OCI-LY1 (cell line): ENCODE measurements at regions not wholly inside any gene's neighbourhood (a gene's known extent, or its start where the extent isn't known, plus 50 kb on each side); places are given as distances from the start of the nearest gene placed in this dataset.

ENCODE experiments used
- H2AFZ ChIP-seq: fragments of 200-600 bp; sonication (generic), shearing (Covaris generic); 2 replicates; pipeline ENCODE4 v1.6.0; 2014; ENCODE audit warnings: antibody characterized with exemption, mild to moderate bottlenecking, low read length
- H3F3A ChIP-seq: fragments of 200-600 bp; sonication (generic), shearing (Covaris generic); 2 replicates; pipeline ENCODE4 v1.6.0; 2014; ENCODE audit warnings: mild to moderate bottlenecking, antibody characterized with exemption, low read length, moderate library complexity; ENCODE audit not compliant: insufficient read depth
- H3K27ac ChIP-seq: fragments of 200-600 bp; sonication (generic); 2 replicates; pipeline ENCODE4 v1.5.1; 2014; ENCODE audit warnings: low read length, mixed run types, mild to moderate bottlenecking, low read depth; ENCODE audit not compliant: poor library complexity, severe bottlenecking
- H3K27me3 ChIP-seq: fragments of 200-600 bp; sonication (generic); 2 replicates; pipeline ENCODE4 v1.6.0; 2014; ENCODE audit warnings: antibody characterized with exemption, mild to moderate bottlenecking, low read length, moderate library complexity; ENCODE audit not compliant: insufficient read depth
- H3K36me3 ChIP-seq: fragments of 200-600 bp; sonication (generic); 2 replicates; pipeline ENCODE4 v1.6.1; 2014; ENCODE audit warnings: mild to moderate bottlenecking, antibody characterized with exemption, low read length, moderate library complexity, mixed read lengths; ENCODE audit not compliant: insufficient read depth
- H3K4me1 ChIP-seq: fragments of 200-600 bp; sonication (generic); 2 replicates; pipeline ENCODE4 v1.5.1; 2014; ENCODE audit warnings: mild to moderate bottlenecking, low read length, moderate library complexity; ENCODE audit not compliant: insufficient read depth, severe bottlenecking
- H3K4me2 ChIP-seq: fragments of 200-600 bp; sonication (generic), shearing (Covaris generic); 2 replicates; pipeline ENCODE4 v1.6.1; 2014; ENCODE audit warnings: low read length
- H3K4me3 ChIP-seq: fragments of 200-600 bp; sonication (generic); 2 replicates; pipeline ENCODE4 v1.5.1; 2014; ENCODE audit warnings: low read length, low read depth, mild to moderate bottlenecking, mixed read lengths; ENCODE audit not compliant: poor library complexity, severe bottlenecking
- H3K79me2 ChIP-seq: fragments of 200-600 bp; shearing (Covaris generic); 2 replicates; pipeline ENCODE4 v1.6.1; 2016; ENCODE audit warnings: mixed run types, low read length, mixed read lengths; ENCODE audit not compliant: insufficient read depth
- H3K9ac ChIP-seq: fragments of 200-600 bp; sonication (generic), shearing (Covaris generic); 2 replicates; pipeline ENCODE4 v1.6.1; 2014; ENCODE audit warnings: mild to moderate bottlenecking, low read length, mixed read lengths
- H3K9me2 ChIP-seq: fragments of 200-600 bp; sonication (generic), shearing (Covaris generic); 2 replicates; pipeline ENCODE4 v1.6.1; 2014; ENCODE audit warnings: low read depth, mild to moderate bottlenecking, low read length, mixed read lengths
- H3K9me3 ChIP-seq: fragments of 200-600 bp; shearing (Covaris generic); 2 replicates; pipeline ENCODE4 v1.6.1; 2014; ENCODE audit warnings: low read length, mixed read lengths
- H4K20me1 ChIP-seq: fragments of 200-600 bp; sonication (generic), shearing (Covaris generic); 2 replicates; pipeline ENCODE4 v1.6.0; 2016; ENCODE audit warnings: mild to moderate bottlenecking, low read length; ENCODE audit not compliant: insufficient read depth
- EZH2 ChIP-seq: fragments of 200-600 bp; sonication (generic), shearing (Covaris generic); IDR thresholded peaks from 2 replicates; pipeline ENCODE4 v1.8.0; 2017; ENCODE audit warnings: borderline replicate concordance, mixed run types, mild to moderate bottlenecking, antibody characterized with exemption, low read length, moderate library complexity, mixed read lengths
- TF ChIP-seq, protein P1 (sequence below): fragments of 200-600 bp; sonication (generic), shearing (Covaris generic); IDR thresholded peaks from 2 replicates; pipeline ENCODE4 v1.5.1; 2017; ENCODE audit warnings: mild to moderate bottlenecking, antibody characterized with exemption, low read length, moderate library complexity, mixed read lengths

DNA sequence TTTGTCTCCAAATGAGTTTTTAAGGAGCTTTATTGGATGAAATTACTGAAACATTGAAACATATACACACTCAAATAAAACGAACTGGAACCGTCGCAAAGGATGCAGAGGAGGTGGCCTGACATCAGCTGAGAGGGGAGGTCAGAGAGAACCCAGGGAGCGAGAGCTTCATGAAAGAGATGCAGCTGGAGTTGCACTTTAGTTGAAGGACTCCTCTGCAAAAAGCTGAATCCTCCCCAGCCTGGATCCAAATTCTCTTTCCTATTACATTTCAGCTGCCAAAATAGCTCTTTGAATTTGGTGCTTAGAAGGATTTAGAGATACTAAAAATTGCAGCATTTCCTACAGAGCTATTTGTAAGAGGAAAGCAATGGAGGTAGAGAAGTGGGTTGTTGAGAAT is 140.0 kb upstream of the DPP6 start:
- Histone ChIP-seq H2AFZ (no peak overlapping the region), H3K9ac (no peak overlapping the region), H4K20me1 (no peaks in the 10 kb centered on the region), H3K27me3 (no peaks in the 10 kb centered on the region), H3K4me2 (no peak overlapping the region), H3K4me1 (no peaks in the 10 kb centered on the region), H3K9me2 (no peaks in the 10 kb centered on the region), H3K36me3 (no peaks in the 10 kb centered on the region), H3K79me2 (no peaks in the 10 kb centered on the region), H3K4me3 (no peak overlapping the region), H3K27ac (no peak overlapping the region), H3K9me3 (no peaks in the 10 kb centered on the region), H3F3A (no peaks in the 10 kb centered on the region)
- no peak for TF ChIP-seq EZH2
- TF ChIP-seq, protein P1, sequence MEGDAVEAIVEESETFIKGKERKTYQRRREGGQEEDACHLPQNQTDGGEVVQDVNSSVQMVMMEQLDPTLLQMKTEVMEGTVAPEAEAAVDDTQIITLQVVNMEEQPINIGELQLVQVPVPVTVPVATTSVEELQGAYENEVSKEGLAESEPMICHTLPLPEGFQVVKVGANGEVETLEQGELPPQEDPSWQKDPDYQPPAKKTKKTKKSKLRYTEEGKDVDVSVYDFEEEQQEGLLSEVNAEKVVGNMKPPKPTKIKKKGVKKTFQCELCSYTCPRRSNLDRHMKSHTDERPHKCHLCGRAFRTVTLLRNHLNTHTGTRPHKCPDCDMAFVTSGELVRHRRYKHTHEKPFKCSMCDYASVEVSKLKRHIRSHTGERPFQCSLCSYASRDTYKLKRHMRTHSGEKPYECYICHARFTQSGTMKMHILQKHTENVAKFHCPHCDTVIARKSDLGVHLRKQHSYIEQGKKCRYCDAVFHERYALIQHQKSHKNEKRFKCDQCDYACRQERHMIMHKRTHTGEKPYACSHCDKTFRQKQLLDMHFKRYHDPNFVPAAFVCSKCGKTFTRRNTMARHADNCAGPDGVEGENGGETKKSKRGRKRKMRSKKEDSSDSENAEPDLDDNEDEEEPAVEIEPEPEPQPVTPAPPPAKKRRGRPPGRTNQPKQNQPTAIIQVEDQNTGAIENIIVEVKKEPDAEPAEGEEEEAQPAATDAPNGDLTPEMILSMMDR: no peak

GRCh38 chr7:153920126-153920525 is 132.1 kb upstream of the DPP6 start:
- H3K4me3 ChIP-seq: no peak overlapping the region
- H3F3A ChIP-seq: no peaks in the 10 kb centered on the region
- no peaks in the 10 kb centered on the region for H3K79me2 ChIP-seq
- H3K4me2 ChIP-seq: no peak overlapping the region
- H3K36me3 ChIP-seq: no peaks in the 10 kb centered on the region
- no peaks in the 10 kb centered on the region for H3K4me1 ChIP-seq
- H3K27ac ChIP-seq: no peak overlapping the region
- no peaks in the 10 kb centered on the region for H3K27me3 ChIP-seq
- H3K9me2 ChIP-seq: no peaks in the 10 kb centered on the region
- no peaks in the 10 kb centered on the region for H3K9me3 ChIP-seq
- H2AFZ ChIP-seq: no peak overlapping the region
- no peak overlapping the region for H3K9ac ChIP-seq
- no peak for TF ChIP-seq EZH2
- TF ChIP-seq, protein P1: no peak
- no peaks in the 10 kb centered on the region for H4K20me1 ChIP-seq

DNA sequence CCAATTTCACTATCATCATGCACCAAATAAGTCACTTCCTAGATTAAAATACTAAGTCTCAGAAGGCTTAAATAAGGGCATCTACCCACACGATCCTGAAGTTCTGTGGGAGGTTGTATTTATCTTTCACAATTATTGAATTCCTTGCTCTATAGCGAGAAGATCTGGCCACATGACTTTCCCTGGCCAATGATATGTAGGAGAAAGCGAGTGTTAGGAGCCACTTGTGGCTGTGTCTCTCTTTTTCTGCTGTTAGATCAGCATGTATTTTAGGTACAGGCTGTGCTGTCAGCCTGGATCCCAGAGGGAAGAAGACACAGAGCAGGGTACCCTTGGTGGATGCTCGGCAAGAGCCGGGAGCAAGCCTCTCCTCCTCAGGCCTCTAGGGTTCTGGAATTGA is 131.3 kb upstream of the DPP6 start:
- Histone ChIP-seq H3K4me3 (no peak overlapping the region), H3F3A (no peaks in the 10 kb centered on the region), H3K4me1 (no peaks in the 10 kb centered on the region), H2AFZ (no peak overlapping the region), H3K9me3 (no peaks in the 10 kb centered on the region), H3K79me2 (no peaks in the 10 kb centered on the region), H3K9me2 (no peaks in the 10 kb centered on the region), H3K9ac (no peak overlapping the region), H3K27ac (no peak overlapping the region), H3K4me2 (no peak overlapping the region), H3K27me3 (no peaks in the 10 kb centered on the region), H3K36me3 (no peaks in the 10 kb centered on the region), H4K20me1 (no peaks in the 10 kb centered on the region)
- no peak for TF ChIP-seq EZH2
- TF ChIP-seq, protein P1: no peak
